ENCODE measurements at regions not wholly inside any gene's neighbourhood (a gene's known extent, or its start where the extent isn't known, plus 50 kb on each side); places are given as distances from the start of the nearest gene placed in this dataset.

- no peak for TF ChIP-seq CTCF (conservative IDR thresholded peaks at IDR 0.05 in 1 of 2, IDR thresholded peaks at IDR 0.05 in 1 of 2; ENCODE audit: extremely low read depth in 1 of 2, insufficient read depth in 1 of 2, low read depth in 1 of 2, low read length in 2 of 2)
- no peak for TF ChIP-seq EZH2 (IDR thresholded peaks at IDR 0.05; ENCODE audit: borderline replicate concordance, low read length)
Observed at GRCh38 chr12:78279567-78279966, 448.9 kb downstream of the NAV3 start.

Data from mammary epithelial cell (primary cell).